SJCRH30 (cell line): ENCODE measurements at regions not wholly inside any gene's neighbourhood (a gene's known extent, or its start where the extent isn't known, plus 50 kb on each side); places are given as distances from the start of the nearest gene placed in this dataset.

Experiments
- DNase-seq, 2 experiments: peaks; one replicate each; pipeline ENCODE4 v3.0.0-alpha.2; 2015 to 2020
- H3K27ac ChIP-seq: fragments of 250-450 bp; sonication (Bioruptor Pico); 2 replicates; pipeline ENCODE4 v1.5.1; 2020; ENCODE audit warnings: mild to moderate bottlenecking, moderate library complexity
- H3K27me3 ChIP-seq: fragments of 250-450 bp; sonication (Bioruptor Pico); 2 replicates; pipeline ENCODE4 v1.5.1; 2020; ENCODE audit warnings: mild to moderate bottlenecking, moderate library complexity
- H3K36me3 ChIP-seq: fragments of 250-450 bp; sonication (Bioruptor Pico); 2 replicates; pipeline ENCODE4 v1.5.1; 2020; ENCODE audit warnings: mild to moderate bottlenecking, moderate library complexity
- H3K4me1 ChIP-seq: fragments of 250-450 bp; sonication (Bioruptor Pico); 2 replicates; pipeline ENCODE4 v1.5.1; 2020; ENCODE audit warnings: mild to moderate bottlenecking, moderate library complexity
- H3K4me3 ChIP-seq: fragments of 250-450 bp; sonication (Bioruptor Pico); 2 replicates; pipeline ENCODE4 v1.5.1; 2020; ENCODE audit warnings: mild to moderate bottlenecking, moderate library complexity
- H3K9me3 ChIP-seq: fragments of 250-450 bp; sonication (Bioruptor Pico); replicated peaks from 2 replicates; pipeline ENCODE4 v1.5.1; 2020; ENCODE audit warnings: mild to moderate bottlenecking, moderate library complexity

- Histone ChIP-seq H3K27ac (no peak overlapping the region), H3K36me3 (no peaks in the 10 kb centered on the region), H3K4me1 (no peaks in the 10 kb centered on the region), H3K4me3 (no peak overlapping the region), H3K9me3 (0 out of 2 replicates have a peak, but pooled peaks cover 2% of the 10 kb centered on the region), H3K27me3 (no peaks in the 10 kb centered on the region)
- DNase-seq, result no peak
These were observed 303.6 kb downstream of the SAMD5 start for GRCh38 chr6:147811913-147812629.

GRCh38 chr6:147817042-147817689 is 308.7 kb downstream of the SAMD5 start:
- no peaks in the 10 kb centered on the region for H3K4me1 ChIP-seq
- no peak overlapping the region for H3K27ac ChIP-seq
- H3K9me3 ChIP-seq, result no peaks in the 10 kb centered on the region
- peak in 1 of 2 experiments; percentile 22 for DNase-seq
- H3K4me3 ChIP-seq, result no peak overlapping the region
- H3K27me3 ChIP-seq, result no peaks in the 10 kb centered on the region
- no peaks in the 10 kb centered on the region for H3K36me3 ChIP-seq

- H3K4me3 ChIP-seq, result no peak overlapping the region
- H3K9me3 ChIP-seq, result no peaks in the 10 kb centered on the region
- H3K27me3 ChIP-seq, result no peaks in the 10 kb centered on the region
- H3K4me1 ChIP-seq, result no peaks in the 10 kb centered on the region; the same call in 1 of the 2 replicates
- no peaks in the 10 kb centered on the region for H3K36me3 ChIP-seq
- H3K27ac ChIP-seq, result no peak overlapping the region
- no peak for DNase-seq
These were observed 312.0 kb downstream of the SAMD5 start for GRCh38 chr6:147820520-147820919.

GRCh38 chr6:147821295-147821897 is 312.9 kb downstream of the SAMD5 start:
- no peak for DNase-seq
- H3K27ac ChIP-seq, result no peak overlapping the region
- H3K9me3 ChIP-seq, result no peaks in the 10 kb centered on the region
- H3K4me1 ChIP-seq, result no peaks in the 10 kb centered on the region; the same call in 1 of the 2 replicates
- H3K4me3 ChIP-seq, result no peak overlapping the region
- no peaks in the 10 kb centered on the region for H3K27me3 ChIP-seq
- no peaks in the 10 kb centered on the region for H3K36me3 ChIP-seq

GRCh38 chr6:147823936-147824335 is 315.4 kb downstream of the SAMD5 start:
- DNase-seq, result no peak
- Histone ChIP-seq H3K27ac (no peak overlapping the region), H3K36me3 (no peaks in the 10 kb centered on the region), H3K27me3 (no peaks in the 10 kb centered on the region), H3K4me3 (no peak overlapping the region), H3K9me3 (no peaks in the 10 kb centered on the region), H3K4me1 (no peaks in the 10 kb centered on the region; the same call in 1 of the 2 replicates)

GRCh38 chr6:147825848-147826247 is 317.4 kb downstream of the SAMD5 start:
- H3K36me3 ChIP-seq, result no peaks in the 10 kb centered on the region
- H3K4me1 ChIP-seq, result no peaks in the 10 kb centered on the region; the same call in 1 of the 2 replicates
- no peaks in the 10 kb centered on the region for H3K9me3 ChIP-seq
- H3K4me3 ChIP-seq, result no peak overlapping the region
- H3K27me3 ChIP-seq, result no peaks in the 10 kb centered on the region
- DNase-seq, result no peak
- H3K27ac ChIP-seq, result no peak overlapping the region

- Histone ChIP-seq H3K4me3 (no peak overlapping the region), H3K4me1 (no peaks in the 10 kb centered on the region; the same call in 1 of the 2 replicates), H3K9me3 (no peaks in the 10 kb centered on the region), H3K36me3 (no peaks in the 10 kb centered on the region), H3K27ac (no peak overlapping the region), H3K27me3 (no peaks in the 10 kb centered on the region)
- DNase-seq, result no peak
These were observed 318.2 kb downstream of the SAMD5 start for GRCh38 chr6:147826698-147827097.

GRCh38 chr6:147829418-147829817 is 320.9 kb downstream of the SAMD5 start:
- Histone ChIP-seq H3K4me3 (no peak overlapping the region), H3K9me3 (no peaks in the 10 kb centered on the region)

GRCh38 chr6:147829835-147830234 is 321.3 kb downstream of the SAMD5 start:
- Histone ChIP-seq H3K4me1 (peaks cover 13% of the 10 kb centered on the region), H3K27me3 (no peaks in the 10 kb centered on the region), H3K4me3 (no peak overlapping the region), H3K9me3 (no peaks in the 10 kb centered on the region), H3K27ac (no peak overlapping the region), H3K36me3 (no peaks in the 10 kb centered on the region)
- DNase-seq, result no peak

More at GRCh38 chr6:147829418-147829817, 320.9 kb downstream of the SAMD5 start:
- Histone ChIP-seq H3K4me1 (peaks cover 8% of the 10 kb centered on the region), H3K27ac (no peak overlapping the region), H3K27me3 (no peaks in the 10 kb centered on the region), H3K36me3 (no peaks in the 10 kb centered on the region)
- DNase-seq, result no peak

- no peaks in the 10 kb centered on the region for H3K9me3 ChIP-seq
- H3K4me1 ChIP-seq, result peaks cover 14% of the 10 kb centered on the region
- no peak for DNase-seq
- H3K27ac ChIP-seq, result no peak overlapping the region
- H3K36me3 ChIP-seq, result no peaks in the 10 kb centered on the region
- H3K27me3 ChIP-seq, result no peaks in the 10 kb centered on the region
- no peak overlapping the region for H3K4me3 ChIP-seq
These were observed 322.9 kb downstream of the SAMD5 start for GRCh38 chr6:147831356-147831755.

- Histone ChIP-seq H3K4me3 (no peak overlapping the region), H3K4me1 (peaks cover 14% of the 10 kb centered on the region), H3K9me3 (no peaks in the 10 kb centered on the region), H3K27me3 (no peaks in the 10 kb centered on the region), H3K36me3 (no peaks in the 10 kb centered on the region), H3K27ac (no peak overlapping the region)
- no peak for DNase-seq
These were observed 325.1 kb downstream of the SAMD5 start for GRCh38 chr6:147833607-147834006.

GRCh38 chr6:147834084-147834776 is 325.7 kb downstream of the SAMD5 start:
- H3K4me3 ChIP-seq, result no peak overlapping the region
- peak overlapping the region; percentile 33 for H3K27ac ChIP-seq
- peak; percentile 51 to 80 for DNase-seq
- H3K9me3 ChIP-seq, result no peaks in the 10 kb centered on the region
- no peaks in the 10 kb centered on the region for H3K36me3 ChIP-seq
- peaks cover 14% of the 10 kb centered on the region for H3K4me1 ChIP-seq
- no peaks in the 10 kb centered on the region for H3K27me3 ChIP-seq

- H3K27me3 ChIP-seq, result no peaks in the 10 kb centered on the region
- no peak for DNase-seq
- H3K9me3 ChIP-seq, result no peaks in the 10 kb centered on the region
- H3K4me1 ChIP-seq, result peaks cover 18% of the 10 kb centered on the region
- H3K4me3 ChIP-seq, result no peak overlapping the region
- H3K36me3 ChIP-seq, result no peaks in the 10 kb centered on the region
- no peak overlapping the region for H3K27ac ChIP-seq
These were observed 329.1 kb downstream of the SAMD5 start for GRCh38 chr6:147837540-147837939.

- Histone ChIP-seq H3K4me3 (no peak overlapping the region), H3K4me1 (peaks cover 5% of the 10 kb centered on the region), H3K9me3 (no peaks in the 10 kb centered on the region), H3K27me3 (no peaks in the 10 kb centered on the region), H3K36me3 (0 out of 2 replicates have a peak, but pooled peaks cover 2% of the 10 kb centered on the region), H3K27ac (no peak overlapping the region)
- peak; percentile 5 to 56 for DNase-seq
These were observed 331.5 kb downstream of the SAMD5 start for GRCh38 chr6:147839708-147840610.
